Astrocyte (in vitro differentiated cells and primary cell): ENCODE measurements at regions not wholly inside any gene's neighbourhood (a gene's known extent, or its start where the extent isn't known, plus 50 kb on each side); places are given as distances from the start of the nearest gene placed in this dataset.

Experiments used
- DNase-seq: peaks from one replicate; pipeline ENCODE4 v3.0.0-alpha.2; 2010; ENCODE audit warnings: low read depth
- FAIRE-seq: peaks from 2 replicates; lab custom pipeline; 2011; peaks lifted over from hg19 to GRCh38; lab: Jason Lieb, UNC
- H2AFZ ChIP-seq: 2 replicates; pipeline ENCODE4 v1.6.0; 2012; ENCODE audit warnings: low read depth, low read length, inconsistent platforms
- H3K27ac ChIP-seq: 2 replicates; pipeline ENCODE4 v1.5.1; 2011; ENCODE audit warnings: low read depth, low read length, inconsistent platforms
- H3K27me3 ChIP-seq: 2 replicates; pipeline ENCODE4 v1.6.0; 2011; ENCODE audit warnings: low read length, inconsistent platforms; ENCODE audit not compliant: insufficient read depth
- H3K36me3 ChIP-seq: 2 replicates; pipeline ENCODE4 v1.5.1; 2011; ENCODE audit warnings: low read length, inconsistent platforms; ENCODE audit not compliant: insufficient read depth
- H3K4me1 ChIP-seq: 2 replicates; pipeline ENCODE4 v1.5.1; 2011; ENCODE audit warnings: low read length, inconsistent platforms; ENCODE audit not compliant: insufficient read depth
- H3K4me2 ChIP-seq: 2 replicates; pipeline ENCODE4 v1.6.0; 2012; ENCODE audit warnings: low read length, inconsistent platforms
- H3K4me3 ChIP-seq: 2 replicates; pipeline ENCODE4 v1.5.1; 2011; ENCODE audit warnings: low read depth, mild to moderate bottlenecking, low read length, inconsistent platforms; ENCODE audit not compliant: insufficient read depth
- H3K79me2 ChIP-seq: 2 replicates; pipeline ENCODE4 v1.6.0; 2012; ENCODE audit warnings: mild to moderate bottlenecking, low read length, inconsistent platforms; ENCODE audit not compliant: insufficient read depth
- H3K9ac ChIP-seq: 2 replicates; pipeline ENCODE4 v1.6.0; 2012; ENCODE audit warnings: mild to moderate bottlenecking, low read length, inconsistent platforms
- H3K9me3 ChIP-seq: 2 replicates; pipeline ENCODE4 v1.5.1; 2012; ENCODE audit warnings: low read depth, mild to moderate bottlenecking, low read length, inconsistent platforms; ENCODE audit not compliant: insufficient read depth
- H4K20me1 ChIP-seq: 2 replicates; pipeline ENCODE4 v1.6.0; 2012; ENCODE audit warnings: low read length, inconsistent platforms; ENCODE audit not compliant: insufficient read depth
- H3K27ac Mint-ChIP-seq: one replicate; pipeline ENCODE4 v1.8.0; 2021; ENCODE audit warnings: mild to moderate bottlenecking, mixed read lengths; ENCODE audit not compliant: unreplicated experiment
- H3K27me3 Mint-ChIP-seq: one replicate; pipeline ENCODE4 v1.8.0; 2021; ENCODE audit warnings: low read depth, mixed read lengths; ENCODE audit not compliant: unreplicated experiment
- H3K36me3 Mint-ChIP-seq: one replicate; pipeline ENCODE4 v1.8.0; 2021; ENCODE audit warnings: low read depth, mixed read lengths; ENCODE audit not compliant: unreplicated experiment
- H3K4me1 Mint-ChIP-seq: one replicate; pipeline ENCODE4 v1.8.0; 2021; ENCODE audit warnings: low read depth, mixed read lengths; ENCODE audit not compliant: unreplicated experiment
- H3K4me3 Mint-ChIP-seq: one replicate; pipeline ENCODE4 v1.8.0; 2021; ENCODE audit warnings: mild to moderate bottlenecking, moderate library complexity, mixed read lengths; ENCODE audit not compliant: unreplicated experiment
- H3K9me3 Mint-ChIP-seq: one replicate; pipeline ENCODE4 v1.8.0; 2021; ENCODE audit warnings: mild to moderate bottlenecking, mixed read lengths; ENCODE audit not compliant: unreplicated experiment
- EZH2 ChIP-seq: IDR thresholded peaks from 2 replicates; pipeline ENCODE4 v1.6.1; 2012; ENCODE audit warnings: mild to moderate bottlenecking, low read length, inconsistent platforms; ENCODE audit not compliant: insufficient read depth
- TF ChIP-seq, protein P1 (sequence below): IDR thresholded peaks from 2 replicates; pipeline ENCODE4 v1.5.1; 2011; ENCODE audit warnings: low read depth, mild to moderate bottlenecking, inconsistent platforms, low read length, moderate library complexity; ENCODE audit not compliant: insufficient read depth

DNA sequence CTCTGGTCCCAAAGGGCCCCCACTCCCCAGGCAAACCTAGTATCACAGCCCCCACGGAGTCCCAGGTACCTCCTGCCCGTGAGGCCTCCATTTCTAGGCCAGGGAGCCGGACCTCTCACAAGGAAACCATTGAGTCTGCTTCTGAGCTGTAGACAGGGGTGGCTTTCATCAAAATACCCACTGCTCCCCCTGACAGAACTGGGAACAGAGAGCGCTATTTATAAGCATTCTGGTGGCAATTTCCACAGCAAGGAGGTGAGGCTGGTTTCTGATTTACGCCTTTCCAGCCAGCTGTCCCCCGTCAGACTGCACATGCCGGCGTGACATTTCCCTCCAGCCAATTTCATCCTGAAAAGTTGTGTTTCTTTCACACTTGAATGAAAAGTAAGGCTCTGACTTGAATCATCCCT lies 407.5 kb upstream of the PRKCQ start:
- H3K27me3 Mint-ChIP-seq: no peaks in the 10 kb centered on the region
- Histone ChIP-seq H3K9me3 (no peaks in the 10 kb centered on the region), H4K20me1 (no peaks in the 10 kb centered on the region), H3K4me3 (no peak overlapping the region), H2AFZ (no peak overlapping the region), H3K9ac (no peak overlapping the region), H3K4me2 (no peak overlapping the region), H3K79me2 (no peaks in the 10 kb centered on the region), H3K4me1 (no peaks in the 10 kb centered on the region), H3K27ac (no peak overlapping the region), H3K36me3 (no peaks in the 10 kb centered on the region), H3K27me3 (no peaks in the 10 kb centered on the region)
- DNase-seq (no peak), FAIRE-seq (no peak)
- TF ChIP-seq, protein P1, sequence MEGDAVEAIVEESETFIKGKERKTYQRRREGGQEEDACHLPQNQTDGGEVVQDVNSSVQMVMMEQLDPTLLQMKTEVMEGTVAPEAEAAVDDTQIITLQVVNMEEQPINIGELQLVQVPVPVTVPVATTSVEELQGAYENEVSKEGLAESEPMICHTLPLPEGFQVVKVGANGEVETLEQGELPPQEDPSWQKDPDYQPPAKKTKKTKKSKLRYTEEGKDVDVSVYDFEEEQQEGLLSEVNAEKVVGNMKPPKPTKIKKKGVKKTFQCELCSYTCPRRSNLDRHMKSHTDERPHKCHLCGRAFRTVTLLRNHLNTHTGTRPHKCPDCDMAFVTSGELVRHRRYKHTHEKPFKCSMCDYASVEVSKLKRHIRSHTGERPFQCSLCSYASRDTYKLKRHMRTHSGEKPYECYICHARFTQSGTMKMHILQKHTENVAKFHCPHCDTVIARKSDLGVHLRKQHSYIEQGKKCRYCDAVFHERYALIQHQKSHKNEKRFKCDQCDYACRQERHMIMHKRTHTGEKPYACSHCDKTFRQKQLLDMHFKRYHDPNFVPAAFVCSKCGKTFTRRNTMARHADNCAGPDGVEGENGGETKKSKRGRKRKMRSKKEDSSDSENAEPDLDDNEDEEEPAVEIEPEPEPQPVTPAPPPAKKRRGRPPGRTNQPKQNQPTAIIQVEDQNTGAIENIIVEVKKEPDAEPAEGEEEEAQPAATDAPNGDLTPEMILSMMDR: no peak
- no peak for TF ChIP-seq EZH2
- H3K27ac Mint-ChIP-seq: no peak overlapping the region
- H3K4me1 Mint-ChIP-seq: no peaks in the 10 kb centered on the region
- no peaks in the 10 kb centered on the region for H3K9me3 Mint-ChIP-seq
- no peak overlapping the region for H3K4me3 Mint-ChIP-seq
- H3K36me3 Mint-ChIP-seq: no peaks in the 10 kb centered on the region

DNA sequence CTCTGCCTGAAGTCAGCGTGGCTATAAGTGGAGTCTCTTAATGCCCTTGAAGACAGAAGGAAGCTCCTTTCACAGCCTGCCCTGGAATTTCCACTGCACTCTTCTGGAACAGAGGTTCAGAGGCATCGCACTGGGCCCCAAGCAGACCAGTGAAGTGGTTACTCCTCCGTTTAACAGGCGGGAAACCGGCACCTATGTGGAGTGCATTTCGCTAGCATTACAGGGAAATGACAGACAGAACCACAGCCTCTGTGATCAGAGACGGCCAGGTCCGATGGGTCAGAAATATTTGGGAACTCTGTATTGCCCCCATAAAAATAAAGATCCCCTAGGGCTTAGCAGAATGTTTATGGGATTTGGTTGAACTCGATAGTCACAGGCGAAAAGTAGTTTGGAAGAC lies 406.9 kb upstream of the PRKCQ start:
- Histone ChIP-seq H3K79me2 (no peaks in the 10 kb centered on the region), H3K4me2 (no peak overlapping the region), H3K9me3 (no peaks in the 10 kb centered on the region), H3K27ac (no peak overlapping the region), H3K4me3 (no peak overlapping the region), H3K4me1 (no peaks in the 10 kb centered on the region), H3K9ac (no peak overlapping the region), H3K36me3 (no peaks in the 10 kb centered on the region), H4K20me1 (no peaks in the 10 kb centered on the region), H3K27me3 (no peaks in the 10 kb centered on the region), H2AFZ (no peak overlapping the region)
- FAIRE-seq: no peak
- no peak for DNase-seq
- H3K27ac Mint-ChIP-seq: no peak overlapping the region
- TF ChIP-seq, protein P1: no peak
- no peak for TF ChIP-seq EZH2
- no peaks in the 10 kb centered on the region for H3K9me3 Mint-ChIP-seq
- no peaks in the 10 kb centered on the region for H3K4me1 Mint-ChIP-seq
- no peaks in the 10 kb centered on the region for H3K27me3 Mint-ChIP-seq
- H3K36me3 Mint-ChIP-seq: no peaks in the 10 kb centered on the region
- no peak overlapping the region for H3K4me3 Mint-ChIP-seq

DNA sequence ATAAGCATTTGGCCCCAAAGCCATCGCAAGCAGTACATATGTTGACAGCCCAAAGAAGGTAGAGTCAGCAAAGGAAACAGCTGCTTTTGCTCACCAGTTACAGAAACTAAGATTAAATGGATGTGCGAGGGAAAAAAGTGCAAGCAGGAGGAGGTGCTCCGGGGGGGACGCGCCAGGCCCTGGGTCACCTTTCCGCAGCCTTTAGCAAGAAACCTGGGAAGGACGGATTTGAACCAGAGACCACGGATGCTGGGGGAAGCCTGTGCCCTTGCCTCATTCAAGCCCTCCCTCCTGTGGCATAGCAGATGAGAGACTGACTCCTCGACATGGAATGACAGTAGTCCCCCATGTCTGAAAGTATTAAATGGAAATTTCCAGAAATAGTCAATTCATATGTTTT lies 405.6 kb upstream of the PRKCQ start:
- H3K27ac ChIP-seq: no peak overlapping the region
- no peak overlapping the region for H3K27ac Mint-ChIP-seq
- no peak overlapping the region for H2AFZ ChIP-seq
- no peak overlapping the region for H3K4me3 ChIP-seq
- no peaks in the 10 kb centered on the region for H3K9me3 Mint-ChIP-seq
- no peaks in the 10 kb centered on the region for H3K27me3 ChIP-seq
- FAIRE-seq (no peak), DNase-seq (no peak)
- H3K27me3 Mint-ChIP-seq: no peaks in the 10 kb centered on the region
- no peak overlapping the region for H3K4me3 Mint-ChIP-seq
- H3K4me1 Mint-ChIP-seq: no peaks in the 10 kb centered on the region
- no peak overlapping the region for H3K4me2 ChIP-seq
- H3K9me3 ChIP-seq: no peaks in the 10 kb centered on the region
- no peaks in the 10 kb centered on the region for H3K36me3 Mint-ChIP-seq
- H3K79me2 ChIP-seq: no peaks in the 10 kb centered on the region
- H3K9ac ChIP-seq: no peak overlapping the region
- no peaks in the 10 kb centered on the region for H3K36me3 ChIP-seq
- no peaks in the 10 kb centered on the region for H3K4me1 ChIP-seq
- H4K20me1 ChIP-seq: no peaks in the 10 kb centered on the region
- TF ChIP-seq EZH2: no peak
- TF ChIP-seq, protein P1: no peak
